ENCODE measurements at regions not wholly inside any gene's neighbourhood (a gene's known extent, or its start where the extent isn't known, plus 50 kb on each side); places are given as distances from the start of the nearest gene placed in this dataset.
A peak's percentile ranks its signal among the peaks of the same experiment; 100 is the strongest.

GRCh38 chr5:9851458-9851857, 221.3 kb upstream of the TAS2R1 start:
- TF ChIP-seq, protein P1, sequence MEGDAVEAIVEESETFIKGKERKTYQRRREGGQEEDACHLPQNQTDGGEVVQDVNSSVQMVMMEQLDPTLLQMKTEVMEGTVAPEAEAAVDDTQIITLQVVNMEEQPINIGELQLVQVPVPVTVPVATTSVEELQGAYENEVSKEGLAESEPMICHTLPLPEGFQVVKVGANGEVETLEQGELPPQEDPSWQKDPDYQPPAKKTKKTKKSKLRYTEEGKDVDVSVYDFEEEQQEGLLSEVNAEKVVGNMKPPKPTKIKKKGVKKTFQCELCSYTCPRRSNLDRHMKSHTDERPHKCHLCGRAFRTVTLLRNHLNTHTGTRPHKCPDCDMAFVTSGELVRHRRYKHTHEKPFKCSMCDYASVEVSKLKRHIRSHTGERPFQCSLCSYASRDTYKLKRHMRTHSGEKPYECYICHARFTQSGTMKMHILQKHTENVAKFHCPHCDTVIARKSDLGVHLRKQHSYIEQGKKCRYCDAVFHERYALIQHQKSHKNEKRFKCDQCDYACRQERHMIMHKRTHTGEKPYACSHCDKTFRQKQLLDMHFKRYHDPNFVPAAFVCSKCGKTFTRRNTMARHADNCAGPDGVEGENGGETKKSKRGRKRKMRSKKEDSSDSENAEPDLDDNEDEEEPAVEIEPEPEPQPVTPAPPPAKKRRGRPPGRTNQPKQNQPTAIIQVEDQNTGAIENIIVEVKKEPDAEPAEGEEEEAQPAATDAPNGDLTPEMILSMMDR (conservative IDR thresholded peaks at IDR 0.05): peak; percentile 39
- no peak for TF ChIP-seq EZH2 (IDR thresholded peaks at IDR 0.05; ENCODE audit: low read depth)
